BLaER1 (cell line): ENCODE measurements at regions not wholly inside any gene's neighbourhood (a gene's known extent, or its start where the extent isn't known, plus 50 kb on each side); places are given as distances from the start of the nearest gene placed in this dataset.

ENCODE experiments used
- H3K27ac ChIP-seq: shearing (Covaris generic); formaldehyde crosslinking; 2 replicates; pipeline ENCODE4 v1.8.1; 2022
- H3K27me3 ChIP-seq: shearing (Covaris generic); formaldehyde crosslinking; 2 replicates; pipeline ENCODE4 v1.8.1; 2022
- H3K36me3 ChIP-seq: shearing (Covaris generic); formaldehyde crosslinking; 2 replicates; pipeline ENCODE4 v1.8.1; 2022
- H3K4me1 ChIP-seq: shearing (Covaris generic); formaldehyde crosslinking; 2 replicates; pipeline ENCODE4 v1.8.1; 2022
- H3K4me2 ChIP-seq: shearing (Covaris generic); formaldehyde crosslinking; 2 replicates; pipeline ENCODE4 v1.8.1; 2022
- H3K4me3 ChIP-seq: shearing (Covaris generic); formaldehyde crosslinking; 2 replicates; pipeline ENCODE4 v1.8.1; 2022
- H3K9ac ChIP-seq: shearing (Covaris generic); formaldehyde crosslinking; 2 replicates; pipeline ENCODE4 v1.8.1; 2022
- H3K9me3 ChIP-seq: shearing (Covaris generic); formaldehyde crosslinking; 2 replicates; pipeline ENCODE4 v1.8.1; 2022
- H4K20me1 ChIP-seq: shearing (Covaris generic); formaldehyde crosslinking; 2 replicates; pipeline ENCODE4 v1.8.1; 2022
- Cebpa-rat ChIP-seq: shearing (Covaris generic); IDR thresholded peaks from 2 replicates; pipeline ENCODE4 v1.8.1; 2022

DNA sequence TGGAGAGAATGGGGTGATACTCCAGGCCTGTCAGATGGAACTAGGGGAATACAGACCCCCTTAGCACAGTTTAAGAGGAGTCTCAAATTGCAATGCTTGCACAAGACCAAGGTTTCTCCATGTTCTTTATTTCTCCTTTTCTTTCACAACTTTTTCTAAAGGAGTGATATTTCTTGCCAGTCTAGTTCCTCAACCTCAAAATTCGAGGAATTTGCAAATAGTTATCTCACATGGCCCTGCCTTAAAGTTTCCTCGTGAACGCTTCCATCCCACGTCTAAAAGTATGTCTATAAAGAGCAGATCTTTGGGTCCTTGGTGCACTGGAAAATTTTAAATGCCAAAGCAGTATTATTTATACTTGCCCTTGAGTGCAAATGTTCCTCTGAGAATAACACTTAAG, 373.8 kb upstream of the KLF4 start:
- Histone ChIP-seq H3K4me1 (peaks cover 18% of the 10 kb centered on the region), H3K4me2 (no peak overlapping the region), H3K4me3 (no peak overlapping the region), H3K9me3 (no peaks in the 10 kb centered on the region), H3K27ac (no peak overlapping the region), H3K27me3 (no peaks in the 10 kb centered on the region), H3K36me3 (no peaks in the 10 kb centered on the region), H4K20me1 (no peaks in the 10 kb centered on the region), H3K9ac (no peak overlapping the region)
- no peak for TF ChIP-seq Cebpa-rat

DNA sequence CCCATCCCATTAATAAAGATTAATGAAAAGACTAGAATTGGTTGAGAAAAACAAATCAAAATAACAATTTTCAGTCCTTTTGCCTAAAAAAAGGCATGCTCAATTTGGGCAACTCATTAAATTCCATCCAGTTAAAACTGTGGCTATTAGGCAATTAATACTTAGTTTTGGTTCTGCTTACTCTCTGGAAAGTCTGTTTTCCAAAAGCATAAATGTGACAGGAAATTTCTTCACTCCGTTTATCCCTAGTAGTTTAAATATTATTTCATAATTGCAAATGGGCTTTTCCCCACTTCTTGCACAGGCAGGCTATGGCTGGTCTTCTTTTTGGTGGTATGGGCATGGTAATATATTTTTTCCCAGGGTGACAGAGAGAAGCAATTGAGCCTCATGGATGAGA, 373.3 kb upstream of the KLF4 start:
- no peaks in the 10 kb centered on the region for H3K36me3 ChIP-seq
- H3K9me3 ChIP-seq: no peaks in the 10 kb centered on the region
- no peak overlapping the region for H3K4me3 ChIP-seq
- no peak overlapping the region for H3K9ac ChIP-seq
- no peak for TF ChIP-seq Cebpa-rat
- H3K4me1 ChIP-seq: peaks cover 13% of the 10 kb centered on the region
- H3K27ac ChIP-seq: no peak overlapping the region
- no peak overlapping the region for H3K4me2 ChIP-seq
- H3K27me3 ChIP-seq: no peaks in the 10 kb centered on the region
- H4K20me1 ChIP-seq: no peaks in the 10 kb centered on the region

DNA sequence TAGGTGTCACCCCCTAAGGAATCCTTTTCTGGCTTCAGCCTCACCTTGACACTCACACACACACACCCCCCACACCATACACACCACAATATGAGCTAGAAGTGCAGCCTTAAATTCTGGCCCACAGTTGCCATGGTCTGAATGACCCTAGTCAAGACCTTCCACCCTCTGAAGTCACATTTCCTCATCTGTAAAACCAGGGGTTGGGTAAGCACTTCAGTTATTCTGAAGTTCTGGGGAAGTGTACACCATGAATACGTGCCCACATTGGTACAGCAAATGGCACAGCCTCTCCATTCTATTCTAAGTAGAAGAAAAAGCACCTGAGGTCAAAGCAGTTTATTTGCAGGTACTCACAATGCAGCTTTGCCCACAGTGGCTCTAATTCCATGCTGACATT, 372.8 kb upstream of the KLF4 start:
- Histone ChIP-seq H3K27me3 (no peaks in the 10 kb centered on the region), H3K4me1 (peaks cover 8% of the 10 kb centered on the region), H3K4me3 (no peak overlapping the region), H3K4me2 (no peak overlapping the region), H4K20me1 (no peaks in the 10 kb centered on the region), H3K27ac (no peak overlapping the region), H3K9me3 (no peaks in the 10 kb centered on the region), H3K36me3 (no peaks in the 10 kb centered on the region), H3K9ac (no peak overlapping the region)
- TF ChIP-seq Cebpa-rat: no peak

DNA sequence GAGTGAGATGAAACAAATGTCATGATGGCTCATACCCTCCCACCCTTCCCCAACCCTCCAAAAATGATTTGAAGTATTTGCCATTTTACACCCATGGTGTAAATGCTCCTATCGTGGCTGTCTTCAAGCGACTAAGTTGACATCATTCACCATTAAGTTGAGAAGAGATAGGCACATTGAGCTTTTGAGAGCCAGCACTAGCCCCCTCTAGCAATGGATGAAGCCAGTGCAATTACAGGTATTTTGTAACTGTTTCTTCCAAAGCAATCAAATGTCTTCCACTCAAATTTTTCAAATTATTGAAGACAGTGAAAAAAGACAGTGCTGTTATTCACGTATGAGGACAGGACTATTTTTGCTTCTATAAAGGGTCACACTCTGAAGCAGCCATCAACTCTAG, 371.5 kb upstream of the KLF4 start:
- Histone ChIP-seq H3K27ac (no peak overlapping the region), H3K36me3 (no peaks in the 10 kb centered on the region), H3K4me1 (no peaks in the 10 kb centered on the region), H3K4me3 (no peak overlapping the region), H3K27me3 (no peaks in the 10 kb centered on the region), H3K9ac (no peak overlapping the region), H3K4me2 (no peak overlapping the region), H3K9me3 (peaks cover 4% of the 10 kb centered on the region; the same call in 1 of the 2 replicates), H4K20me1 (no peaks in the 10 kb centered on the region)
- TF ChIP-seq Cebpa-rat: no peak

DNA sequence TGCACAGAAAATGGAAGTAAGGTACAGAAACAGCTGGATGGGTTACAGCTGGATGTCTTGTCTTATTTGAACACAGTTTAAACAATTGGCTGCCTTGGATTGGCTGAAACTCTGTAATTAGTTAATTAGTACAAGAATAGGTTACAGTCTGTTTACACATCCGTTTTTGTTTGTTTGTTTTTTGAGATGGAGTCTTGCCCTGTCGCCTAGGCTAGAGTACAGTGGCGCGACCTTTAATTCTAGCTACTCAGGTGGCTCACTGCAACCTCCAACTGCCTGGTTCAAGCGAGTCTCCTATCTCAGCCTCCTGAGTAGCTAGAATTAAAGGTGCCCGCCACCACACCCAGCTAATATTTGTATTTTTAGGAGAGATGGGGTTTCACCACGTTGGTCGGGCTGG, 368.7 kb upstream of the KLF4 start:
- Histone ChIP-seq H3K27me3 (no peaks in the 10 kb centered on the region), H4K20me1 (no peaks in the 10 kb centered on the region), H3K4me2 (no peak overlapping the region), H3K4me3 (no peak overlapping the region), H3K9me3 (peaks cover 26% of the 10 kb centered on the region), H3K9ac (no peak overlapping the region), H3K36me3 (no peaks in the 10 kb centered on the region), H3K4me1 (no peaks in the 10 kb centered on the region), H3K27ac (no peak overlapping the region)
- TF ChIP-seq Cebpa-rat: no peak

DNA sequence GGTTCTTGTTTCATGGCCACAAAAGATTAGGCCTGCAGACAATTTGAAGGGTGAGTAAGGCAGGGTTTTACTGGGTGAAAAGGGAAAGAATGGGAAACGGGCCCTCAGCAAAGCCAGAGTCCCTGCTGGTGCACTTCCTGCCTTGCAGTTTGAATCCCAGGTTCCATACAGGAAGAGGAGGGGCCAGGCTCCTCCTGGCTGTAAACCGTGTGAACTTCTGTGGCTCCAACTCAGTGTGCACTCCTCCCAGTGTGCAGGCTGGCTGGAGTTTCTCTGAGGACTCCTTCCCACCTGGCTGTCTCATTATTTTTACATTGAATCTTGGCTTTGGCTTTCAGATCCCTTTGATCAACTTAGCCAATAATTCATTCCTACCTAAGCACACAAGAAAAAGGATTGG, 367.1 kb upstream of the KLF4 start:
- H3K36me3 ChIP-seq: no peaks in the 10 kb centered on the region
- no peaks in the 10 kb centered on the region for H3K4me1 ChIP-seq
- no peaks in the 10 kb centered on the region for H3K27me3 ChIP-seq
- no peak for TF ChIP-seq Cebpa-rat
- H3K4me2 ChIP-seq: no peak overlapping the region
- no peaks in the 10 kb centered on the region for H4K20me1 ChIP-seq
- H3K27ac ChIP-seq: no peak overlapping the region
- no peak overlapping the region for H3K4me3 ChIP-seq
- H3K9ac ChIP-seq: no peak overlapping the region
- peaks cover 26% of the 10 kb centered on the region for H3K9me3 ChIP-seq

DNA sequence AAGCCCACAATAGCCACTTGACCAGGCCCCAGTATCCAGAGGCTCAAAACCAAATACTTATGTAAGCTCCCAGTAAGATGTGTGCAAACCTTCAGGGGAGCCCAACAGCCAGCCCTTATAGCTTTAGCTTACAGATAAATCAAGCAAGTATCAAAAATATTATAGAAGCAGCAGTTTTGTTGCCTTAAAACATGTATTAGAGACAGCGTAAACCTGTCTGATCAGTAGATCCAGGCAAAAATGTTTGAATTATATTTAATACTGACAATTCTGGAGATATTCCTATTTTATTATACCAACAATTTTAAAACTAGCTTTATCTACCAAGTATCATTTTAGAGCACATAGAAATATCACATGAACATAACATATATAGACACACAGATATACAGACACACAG, 365.6 kb upstream of the KLF4 start:
- H3K36me3 ChIP-seq: no peaks in the 10 kb centered on the region
- H3K4me2 ChIP-seq: no peak overlapping the region
- no peaks in the 10 kb centered on the region for H3K4me1 ChIP-seq
- no peak overlapping the region for H3K9ac ChIP-seq
- no peak overlapping the region for H3K4me3 ChIP-seq
- no peaks in the 10 kb centered on the region for H4K20me1 ChIP-seq
- TF ChIP-seq Cebpa-rat: no peak
- no peaks in the 10 kb centered on the region for H3K27me3 ChIP-seq
- H3K9me3 ChIP-seq: peaks cover 26% of the 10 kb centered on the region
- H3K27ac ChIP-seq: no peak overlapping the region

DNA sequence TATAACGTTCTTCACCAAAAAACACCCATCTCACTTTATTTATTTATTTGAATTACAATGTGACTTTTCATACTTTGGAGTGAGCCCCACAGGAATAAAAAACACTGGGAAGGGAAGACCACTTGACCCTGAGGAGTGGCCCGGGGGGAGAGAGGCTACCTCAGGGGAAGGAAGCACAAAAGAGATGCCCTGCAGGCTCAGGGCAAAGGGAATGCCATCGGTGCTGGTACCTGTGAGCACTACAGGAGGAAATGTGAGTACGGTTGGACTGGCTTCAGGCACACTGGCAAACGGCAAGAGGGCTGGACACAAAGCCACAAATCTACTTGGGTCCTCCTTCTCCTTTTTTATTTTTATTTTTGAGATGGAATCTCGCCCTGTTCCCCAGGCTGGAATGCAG, 363.9 kb upstream of the KLF4 start:
- H3K9ac ChIP-seq: no peak overlapping the region
- peaks cover 26% of the 10 kb centered on the region for H3K9me3 ChIP-seq
- no peak overlapping the region for H3K4me2 ChIP-seq
- no peak for TF ChIP-seq Cebpa-rat
- no peak overlapping the region for H3K27ac ChIP-seq
- no peak overlapping the region for H3K4me3 ChIP-seq
- H3K4me1 ChIP-seq: no peaks in the 10 kb centered on the region
- no peaks in the 10 kb centered on the region for H3K27me3 ChIP-seq
- H4K20me1 ChIP-seq: no peaks in the 10 kb centered on the region
- H3K36me3 ChIP-seq: no peaks in the 10 kb centered on the region

DNA sequence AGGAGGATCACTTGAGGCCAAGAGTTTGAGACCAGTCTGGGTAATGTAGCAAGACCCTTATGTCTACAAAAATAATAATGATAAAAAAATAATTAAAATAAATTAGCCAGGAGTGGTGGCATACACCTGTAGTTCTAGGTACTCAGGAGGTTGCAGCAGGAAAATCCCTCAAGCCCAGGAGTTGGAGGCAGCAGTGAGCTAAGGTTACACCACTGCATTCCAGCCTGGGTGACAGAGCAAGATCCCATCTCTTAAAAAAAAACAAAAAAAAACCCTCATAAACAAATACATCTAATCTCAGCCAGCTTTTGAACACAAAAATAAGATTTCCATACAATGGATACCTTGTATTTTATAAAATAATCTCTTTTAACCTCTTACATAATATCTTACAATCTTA, 363.3 kb upstream of the KLF4 start:
- Histone ChIP-seq H3K27ac (no peak overlapping the region), H3K9ac (no peak overlapping the region), H3K27me3 (no peaks in the 10 kb centered on the region), H3K36me3 (no peaks in the 10 kb centered on the region), H3K4me1 (no peaks in the 10 kb centered on the region), H3K4me3 (no peak overlapping the region), H3K4me2 (no peak overlapping the region), H4K20me1 (no peaks in the 10 kb centered on the region), H3K9me3 (peaks cover 26% of the 10 kb centered on the region)
- no peak for TF ChIP-seq Cebpa-rat

DNA sequence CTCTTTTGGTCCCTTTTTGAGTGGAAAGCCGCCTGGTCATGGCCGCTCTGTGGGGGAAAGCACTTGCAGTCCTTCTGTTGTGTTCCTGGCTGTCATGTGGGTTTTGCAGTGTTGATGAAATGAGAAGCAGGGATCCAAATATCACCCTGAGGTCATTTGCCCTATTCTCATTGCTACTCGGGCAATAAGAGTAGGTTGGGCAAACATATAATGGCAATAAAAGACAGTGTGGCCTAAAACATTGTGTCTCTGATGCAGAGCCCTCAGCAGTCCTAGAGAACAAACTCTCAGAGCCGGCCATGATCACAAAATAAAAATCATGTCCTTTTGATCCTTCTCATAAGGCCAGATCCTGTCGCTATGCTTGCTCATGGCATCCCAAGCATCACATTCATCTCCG, 361.1 kb upstream of the KLF4 start:
- Histone ChIP-seq H3K9ac (no peak overlapping the region), H4K20me1 (no peaks in the 10 kb centered on the region), H3K4me2 (no peak overlapping the region), H3K27me3 (0 out of 2 replicates have a peak, but pooled peaks cover 4% of the 10 kb centered on the region), H3K36me3 (no peaks in the 10 kb centered on the region), H3K9me3 (peaks cover 17% of the 10 kb centered on the region), H3K27ac (no peak overlapping the region), H3K4me3 (no peak overlapping the region), H3K4me1 (no peaks in the 10 kb centered on the region)
- TF ChIP-seq Cebpa-rat: no peak
